Subcutaneous abdominal adipose tissue (tissue), 5 donors: ENCODE measurements at regions not wholly inside any gene's neighbourhood (a gene's known extent, or its start where the extent isn't known, plus 50 kb on each side); places are given as distances from the start of the nearest gene placed in this dataset.

ENCODE experiments used
- H3K27ac ChIP-seq: one replicate; pipeline ENCODE4 v1.7.0; 2013; ENCODE audit warnings: low read depth, mild to moderate bottlenecking, inconsistent platforms, low read length, moderate library complexity
- H3K27me3 ChIP-seq, 5 donors: one replicate each; pipeline ENCODE4 v1.7.0; 2013; ENCODE audit warnings: low read length in 5 of 5, inconsistent platforms in 1 of 5; ENCODE audit not compliant: control insufficient read depth in 5 of 5, insufficient read depth in 4 of 5
- H3K36me3 ChIP-seq, 5 donors: one replicate each; pipeline ENCODE4 v1.7.0; 2013; ENCODE audit warnings: low read length in 5 of 5; ENCODE audit not compliant: control insufficient read depth in 5 of 5, insufficient read depth in 5 of 5
- H3K4me1 ChIP-seq, 5 donors: one replicate each; pipeline ENCODE4 v1.7.0; 2013; ENCODE audit warnings: low read length in 5 of 5, mild to moderate bottlenecking in 3 of 5, moderate library complexity in 1 of 5; ENCODE audit not compliant: control insufficient read depth in 5 of 5, insufficient read depth in 5 of 5
- H3K4me3 ChIP-seq, 5 donors: one replicate each; pipeline ENCODE4 v1.7.0; 2013; ENCODE audit warnings: low read length in 5 of 5, low read depth in 1 of 5
- H3K9ac ChIP-seq, 5 donors: one replicate each; pipeline ENCODE4 v1.7.0; 2013; ENCODE audit warnings: low read length in 5 of 5, mild to moderate bottlenecking in 4 of 5, moderate library complexity in 3 of 5
- H3K9me3 ChIP-seq, 5 donors: one replicate each; pipeline ENCODE4 v1.7.0; 2013; ENCODE audit warnings: low read length in 5 of 5; ENCODE audit not compliant: control insufficient read depth in 5 of 5
- donor health status: healthy.
- donor health status: healthy.
- donor health status: healthy.
- donor health status: healthy.
- donor health status: healthy.

- Histone ChIP-seq H3K36me3 (no peaks in the 10 kb centered on the region), H3K4me1 (no peaks in the 10 kb centered on the region), H3K4me3 (no peak overlapping the region), H3K27me3 (no peaks in the 10 kb centered on the region), H3K9me3 (no peaks in the 10 kb centered on the region), H3K27ac (no peak overlapping the region), H3K9ac (no peak overlapping the region)
Observed at GRCh38 chr10:91120348-91120747, 100.1 kb upstream of the PCGF5 start.

GRCh38 chr10:91123261-91123660, 97.2 kb upstream of the PCGF5 start:
- Histone ChIP-seq H3K27me3 (no peaks in the 10 kb centered on the region), H3K36me3 (no peaks in the 10 kb centered on the region), H3K4me1 (no peaks in the 10 kb centered on the region), H3K9me3 (no peaks in the 10 kb centered on the region), H3K9ac (no peak overlapping the region), H3K4me3 (no peak overlapping the region), H3K27ac (no peak overlapping the region)

- Histone ChIP-seq H3K9me3 (no peaks in the 10 kb centered on the region), H3K27ac (no peak overlapping the region), H3K4me3 (no peak overlapping the region), H3K9ac (no peak overlapping the region), H3K4me1 (no peaks in the 10 kb centered on the region), H3K27me3 (no peaks in the 10 kb centered on the region), H3K36me3 (no peaks in the 10 kb centered on the region)
Observed at GRCh38 chr10:91124016-91124415, 96.4 kb upstream of the PCGF5 start.

GRCh38 chr10:91126471-91126870, 94.0 kb upstream of the PCGF5 start:
- H3K9me3 ChIP-seq: no peaks in the 10 kb centered on the region
- no peaks in the 10 kb centered on the region for H3K36me3 ChIP-seq
- no peak overlapping the region for H3K9ac ChIP-seq
- H3K27me3 ChIP-seq: no peaks in the 10 kb centered on the region
- H3K4me1 ChIP-seq: no peaks in the 10 kb centered on the region
- H3K27ac ChIP-seq: no peak overlapping the region
- no peak overlapping the region for H3K4me3 ChIP-seq

- Histone ChIP-seq H3K27ac (no peak overlapping the region), H3K36me3 (no peaks in the 10 kb centered on the region), H3K9me3 (no peaks in the 10 kb centered on the region), H3K4me3 (no peak overlapping the region), H3K9ac (no peak overlapping the region), H3K27me3 (no peaks in the 10 kb centered on the region), H3K4me1 (no peaks in the 10 kb centered on the region)
Observed at GRCh38 chr10:91127341-91128082, 93.0 kb upstream of the PCGF5 start.

GRCh38 chr10:91135113-91135512, 85.3 kb upstream of the PCGF5 start:
- Histone ChIP-seq H3K4me3 (no peak overlapping the region), H3K9ac (no peak overlapping the region), H3K27ac (no peak overlapping the region), H3K36me3 (no peaks in the 10 kb centered on the region), H3K4me1 (no peaks in the 10 kb centered on the region), H3K27me3 (no peaks in the 10 kb centered on the region), H3K9me3 (no peaks in the 10 kb centered on the region)

GRCh38 chr10:91137011-91137643, 83.3 kb upstream of the PCGF5 start:
- Histone ChIP-seq H3K9me3 (no peaks in the 10 kb centered on the region), H3K27me3 (no peaks in the 10 kb centered on the region), H3K36me3 (no peaks in the 10 kb centered on the region), H3K4me1 (no peaks in the 10 kb centered on the region), H3K9ac (no peak overlapping the region), H3K27ac (no peak overlapping the region), H3K4me3 (no peak overlapping the region)

- H3K9ac ChIP-seq: no peak overlapping the region
- H3K9me3 ChIP-seq: no peaks in the 10 kb centered on the region
- no peaks in the 10 kb centered on the region for H3K36me3 ChIP-seq
- H3K27ac ChIP-seq: no peak overlapping the region
- no peaks in the 10 kb centered on the region for H3K4me1 ChIP-seq
- H3K4me3 ChIP-seq: no peak overlapping the region
- H3K27me3 ChIP-seq: no peaks in the 10 kb centered on the region
Observed at GRCh38 chr10:91137822-91138221, 82.6 kb upstream of the PCGF5 start.

- Histone ChIP-seq H3K27me3 (no peaks in the 10 kb centered on the region), H3K4me1 (no peaks in the 10 kb centered on the region), H3K36me3 (no peaks in the 10 kb centered on the region), H3K27ac (no peak overlapping the region), H3K4me3 (no peak overlapping the region), H3K9ac (no peak overlapping the region), H3K9me3 (no peaks in the 10 kb centered on the region)
Observed at GRCh38 chr10:91140995-91141549, 79.4 kb upstream of the PCGF5 start.

GRCh38 chr10:91144961-91145360, 75.5 kb upstream of the PCGF5 start:
- Histone ChIP-seq H3K4me1 (no peaks in the 10 kb centered on the region), H3K9me3 (no peaks in the 10 kb centered on the region), H3K4me3 (no peak overlapping the region), H3K9ac (no peak overlapping the region), H3K36me3 (no peaks in the 10 kb centered on the region), H3K27me3 (no peaks in the 10 kb centered on the region), H3K27ac (no peak overlapping the region)
